SU-DHL-6 (cell line): ENCODE measurements at regions not wholly inside any gene's neighbourhood (a gene's known extent, or its start where the extent isn't known, plus 50 kb on each side); places are given as distances from the start of the nearest gene placed in this dataset.

Experiments used
- H2AFZ ChIP-seq: fragments of 200-600 bp; sonication (generic); 2 replicates; pipeline ENCODE4 v1.6.1; 2014; ENCODE audit warnings: low read depth, mild to moderate bottlenecking, moderate library complexity, mixed read lengths, antibody characterized with exemption, low read length; ENCODE audit not compliant: severe bottlenecking
- H3F3A ChIP-seq: fragments of 200-600 bp; shearing (Covaris generic); 2 replicates; pipeline ENCODE4 v1.6.0; 2016; ENCODE audit warnings: antibody characterized with exemption, mild to moderate bottlenecking; ENCODE audit not compliant: insufficient read depth
- H3K27ac ChIP-seq: fragments of 200-600 bp; sonication (generic); 2 replicates; pipeline ENCODE4 v1.5.1; 2016; ENCODE audit warnings: low read depth, mild to moderate bottlenecking, low read length, moderate library complexity, mixed read lengths
- H3K27me3 ChIP-seq: fragments of 200-600 bp; sonication (generic), shearing (Covaris generic); 2 replicates; pipeline ENCODE4 v1.6.0; 2014; ENCODE audit warnings: mild to moderate bottlenecking, low read length
- H3K36me3 ChIP-seq: fragments of 200-600 bp; sonication (generic); 2 replicates; pipeline ENCODE4 v1.6.1; 2014; ENCODE audit warnings: mild to moderate bottlenecking, low read length, mixed read lengths
- H3K4me2 ChIP-seq: fragments of 300-600, 200-600 bp; shearing (Covaris generic), sonication (generic); 2 replicates; pipeline ENCODE4 v1.6.0; 2014; ENCODE audit warnings: low read length, low read depth, mild to moderate bottlenecking; ENCODE audit not compliant: poor library complexity, severe bottlenecking
- H3K4me3 ChIP-seq: fragments of 200-600 bp; sonication (generic); 2 replicates; pipeline ENCODE4 v1.5.1; 2014; ENCODE audit warnings: antibody characterized with exemption, low read length, mild to moderate bottlenecking, mixed read lengths; ENCODE audit not compliant: insufficient read depth, poor library complexity, severe bottlenecking
- H3K79me2 ChIP-seq: fragments of 200-600 bp; sonication (generic); 2 replicates; pipeline ENCODE4 v1.6.1; 2014; ENCODE audit warnings: mild to moderate bottlenecking, low read length, moderate library complexity; ENCODE audit not compliant: insufficient read depth
- H3K9ac ChIP-seq: fragments of 200-600 bp; sonication (generic); 2 replicates; pipeline ENCODE4 v1.7.0; 2014; ENCODE audit warnings: mild to moderate bottlenecking, low read length
- H3K9me2 ChIP-seq: fragments of 200-600 bp; sonication (generic); replicated peaks from 2 replicates; pipeline ENCODE4 v1.6.1; 2014; ENCODE audit warnings: low read length; ENCODE audit not compliant: insufficient read depth
- H3K9me3 ChIP-seq: fragments of 200-600 bp; sonication (generic); 2 replicates; pipeline ENCODE4 v1.6.1; 2014; ENCODE audit warnings: low read length, mixed read lengths; ENCODE audit not compliant: insufficient read depth
- H4K20me1 ChIP-seq: fragments of 200-600 bp; sonication (generic); 2 replicates; pipeline ENCODE4 v1.6.1; 2014; ENCODE audit warnings: low read depth, mild to moderate bottlenecking, antibody characterized with exemption, low read length, moderate library complexity, mixed read lengths
- CTCF ChIP-seq: fragments of 200-600 bp; sonication (generic); IDR thresholded peaks from one replicate; pipeline ENCODE4 v1.5.1; 2017; ENCODE audit warnings: antibody characterized with exemption, mild to moderate bottlenecking, low read length, moderate library complexity; ENCODE audit not compliant: insufficient read depth, poor library complexity, severe bottlenecking
- EZH2phosphoT487 ChIP-seq: fragments of 200-600 bp; sonication (generic), shearing (Covaris generic); conservative IDR thresholded peaks from 2 replicates; pipeline ENCODE4 v1.6.1; 2018; ENCODE audit warnings: mild to moderate bottlenecking, antibody characterized with exemption, low read length, moderate library complexity, mixed read lengths

DNA sequence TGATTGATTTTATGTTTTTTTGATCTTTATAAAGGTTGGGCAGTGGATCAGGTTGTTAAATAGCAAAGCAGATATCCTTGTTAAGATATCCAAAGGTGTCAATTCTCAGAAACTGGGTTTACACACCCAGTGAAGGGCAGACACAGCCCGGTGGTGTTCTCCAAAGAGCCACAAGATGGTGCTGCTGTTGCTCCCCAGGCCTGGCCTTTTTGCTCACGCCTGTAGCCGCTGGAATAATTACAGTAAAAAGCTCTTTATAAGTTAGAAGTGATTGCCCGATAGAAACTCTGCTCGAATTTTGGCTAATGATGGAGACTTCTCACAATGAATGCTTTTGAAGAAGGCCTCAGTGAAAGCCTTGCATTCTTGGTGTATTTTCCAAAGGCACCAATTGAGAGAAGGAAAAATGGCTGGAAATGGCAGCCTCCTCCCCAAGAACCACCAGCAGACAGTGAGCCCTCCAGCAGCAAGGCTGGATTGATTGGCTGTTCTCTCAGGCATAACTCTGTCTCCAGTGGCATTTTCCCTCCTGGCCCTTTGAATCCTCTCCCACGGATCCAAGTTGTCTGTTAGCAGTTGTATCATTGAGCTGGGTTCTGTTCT lies 120.5 kb upstream of the CHD6 start:
- H3K27ac ChIP-seq, result no peak overlapping the region
- no peak overlapping the region for H2AFZ ChIP-seq
- H3K9me2 ChIP-seq, result no peaks in the 10 kb centered on the region

GRCh38 chr20:41735949-41736348 lies 117.8 kb upstream of the CHD6 start:
- no peak overlapping the region for H3K4me3 ChIP-seq
- no peak overlapping the region for H3K9ac ChIP-seq
- no peaks in the 10 kb centered on the region for H3K9me3 ChIP-seq
- TF ChIP-seq EZH2phosphoT487 (no peak), CTCF (no peak)
- no peaks in the 10 kb centered on the region for H3K9me2 ChIP-seq
- no peak overlapping the region for H3K4me2 ChIP-seq
- H3F3A ChIP-seq, result no peaks in the 10 kb centered on the region
- H4K20me1 ChIP-seq, result no peaks in the 10 kb centered on the region
- no peak overlapping the region for H2AFZ ChIP-seq
- H3K27ac ChIP-seq, result no peak overlapping the region
- no peaks in the 10 kb centered on the region for H3K36me3 ChIP-seq
- no peaks in the 10 kb centered on the region for H3K27me3 ChIP-seq
- no peaks in the 10 kb centered on the region for H3K79me2 ChIP-seq

More for the DNA sequence above, 120.5 kb upstream of the CHD6 start:
- TF ChIP-seq CTCF (peak; percentile 71), EZH2phosphoT487 (no peak)
- H3K4me3 ChIP-seq, result no peak overlapping the region
- H3K4me2 ChIP-seq, result no peak overlapping the region
- no peaks in the 10 kb centered on the region for H3F3A ChIP-seq
- no peaks in the 10 kb centered on the region for H3K9me3 ChIP-seq
- H3K79me2 ChIP-seq, result no peaks in the 10 kb centered on the region
- H3K9ac ChIP-seq, result no peak overlapping the region
- H4K20me1 ChIP-seq, result no peaks in the 10 kb centered on the region
- H3K27me3 ChIP-seq, result no peaks in the 10 kb centered on the region
- H3K36me3 ChIP-seq, result no peaks in the 10 kb centered on the region

GRCh38 chr20:41734506-41734945 lies 116.3 kb upstream of the CHD6 start:
- H3K9me3 ChIP-seq, result no peaks in the 10 kb centered on the region
- H3K79me2 ChIP-seq, result no peaks in the 10 kb centered on the region
- H3F3A ChIP-seq, result no peaks in the 10 kb centered on the region
- H4K20me1 ChIP-seq, result no peaks in the 10 kb centered on the region
- TF ChIP-seq CTCF, result peak; percentile 74
- TF ChIP-seq EZH2phosphoT487, result no peak
- H3K4me3 ChIP-seq, result no peak overlapping the region
- no peak overlapping the region for H3K9ac ChIP-seq
- H3K36me3 ChIP-seq, result no peaks in the 10 kb centered on the region
- H3K27me3 ChIP-seq, result no peaks in the 10 kb centered on the region
- H3K27ac ChIP-seq, result no peak overlapping the region
- H3K9me2 ChIP-seq, result no peaks in the 10 kb centered on the region
- no peak overlapping the region for H3K4me2 ChIP-seq
- H2AFZ ChIP-seq, result no peak overlapping the region
